Omental fat pad (tissue), 3 donors: ENCODE measurements at regions not wholly inside any gene's neighbourhood (a gene's known extent, or its start where the extent isn't known, plus 50 kb on each side); places are given as distances from the start of the nearest gene placed in this dataset.

Experiments used
- ATAC-seq: fragments of 150-250 bp; one replicate; pipeline ENCODE4 v1.9.1; 2016; ENCODE audit warnings: mild to moderate bottlenecking, moderate library complexity; ENCODE audit not compliant: low FRiP score
- DNase-seq: peaks from one replicate; pipeline ENCODE4 v3.0.0-alpha.2; 2019; ENCODE audit warnings: low spot score
- CTCF ChIP-seq, 3 donors: fragments of 450-650 bp; IDR thresholded peaks; one replicate each; pipeline ENCODE4 v1.5.1; 2016 to 2017; ENCODE audit warnings: antibody characterized with exemption in 3 of 3, mild to moderate bottlenecking in 3 of 3, moderate library complexity in 2 of 3

DNA sequence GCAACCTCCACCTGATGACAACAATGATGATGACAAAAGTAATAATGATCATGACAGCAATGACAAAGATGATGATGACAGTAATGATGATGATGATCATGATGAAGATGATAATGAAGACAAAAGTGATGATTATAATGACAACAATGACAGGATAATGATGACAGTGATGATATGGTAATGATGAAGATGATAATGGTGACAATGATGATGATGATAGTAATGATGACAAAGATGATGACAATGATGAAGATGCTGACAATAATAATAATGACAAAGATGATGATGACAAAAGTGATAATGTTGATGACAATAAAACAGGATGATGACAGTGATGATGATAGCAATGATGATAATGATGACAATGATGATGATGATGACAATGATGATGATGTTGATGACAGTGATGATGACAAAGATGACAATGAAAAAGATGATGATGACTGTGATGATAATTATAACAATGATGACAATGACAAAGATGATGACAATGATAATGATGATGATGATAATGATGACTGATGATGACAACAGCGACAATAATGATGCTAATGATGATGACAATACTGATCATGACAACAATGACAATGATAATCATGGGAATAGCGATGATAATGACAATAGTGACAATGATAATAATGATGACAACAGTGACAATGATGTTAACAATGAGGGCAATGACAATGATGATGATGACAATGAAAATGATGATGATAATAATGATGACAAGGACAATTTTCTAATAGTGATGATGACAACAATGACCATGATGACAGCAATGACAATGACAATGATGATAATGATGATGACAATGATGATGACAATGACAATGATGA lies 1106.5 kb upstream of the AUTS2 start:
- no peak for DNase-seq
- no peak for ATAC-seq
- TF ChIP-seq CTCF (IDR thresholded peaks at IDR 0.05), result no peak

DNA sequence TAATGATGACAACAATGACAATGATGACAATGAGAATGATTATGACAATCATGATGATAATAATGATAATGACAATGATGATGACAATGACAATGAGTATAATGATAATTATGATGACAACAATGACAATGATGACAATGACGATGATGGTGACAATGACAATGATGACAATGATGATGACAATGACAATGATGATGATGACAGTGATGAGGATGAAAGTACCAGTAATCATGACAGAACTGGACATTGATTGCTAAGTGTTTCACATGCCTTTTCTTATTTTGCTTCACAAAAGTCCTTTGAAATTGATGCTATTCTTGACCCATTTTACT lies 1106.0 kb upstream of the AUTS2 start:
- TF ChIP-seq CTCF (IDR thresholded peaks at IDR 0.05), result no peak

DNA sequence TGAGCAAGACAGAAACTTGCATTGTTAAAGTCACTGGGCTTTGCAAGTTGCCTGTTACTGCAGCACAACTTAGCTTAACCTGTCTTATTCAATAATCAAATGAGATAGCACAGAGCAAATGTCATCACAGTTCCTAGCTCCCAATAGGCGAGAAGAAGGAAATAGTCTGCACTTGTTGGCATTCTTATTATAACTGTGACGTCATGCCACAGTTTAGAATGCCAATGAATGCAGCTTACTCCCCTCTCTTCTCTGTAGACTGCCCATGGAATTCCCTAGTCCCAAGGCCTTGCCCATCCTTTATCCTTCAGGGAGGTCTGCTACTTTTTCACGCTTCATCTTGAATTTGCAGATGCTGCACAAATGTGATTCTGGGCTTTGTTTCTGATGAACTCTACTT lies 1094.9 kb upstream of the AUTS2 start:
- ATAC-seq, result no peak
- no peak for DNase-seq
- no peak for TF ChIP-seq CTCF (IDR thresholded peaks at IDR 0.05)

More for the DNA sequence above, 1106.0 kb upstream of the AUTS2 start:
- DNase-seq (no peak), ATAC-seq (no peak)

DNA sequence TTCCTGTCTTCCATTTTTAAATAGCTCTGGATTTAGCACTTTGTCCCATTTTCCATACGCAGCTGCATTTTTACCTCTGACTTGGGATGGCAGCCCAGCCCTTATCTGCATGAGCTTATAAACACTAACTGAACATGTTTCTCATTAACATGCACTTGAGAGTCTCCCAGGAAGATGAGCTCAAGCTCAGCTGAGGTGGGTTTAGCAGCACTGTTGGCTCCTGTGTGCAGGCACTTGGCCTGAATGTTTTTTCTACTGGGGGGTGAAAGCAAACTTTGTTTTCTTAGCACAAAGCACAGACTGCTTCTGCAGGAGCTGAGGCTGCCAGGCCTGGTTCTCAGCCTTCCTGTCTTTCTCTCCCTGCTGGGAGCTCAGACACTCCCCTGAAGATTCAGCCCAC lies 1093.6 kb upstream of the AUTS2 start:
- DNase-seq, result no peak
- TF ChIP-seq CTCF (IDR thresholded peaks at IDR 0.05), result no peak

DNA sequence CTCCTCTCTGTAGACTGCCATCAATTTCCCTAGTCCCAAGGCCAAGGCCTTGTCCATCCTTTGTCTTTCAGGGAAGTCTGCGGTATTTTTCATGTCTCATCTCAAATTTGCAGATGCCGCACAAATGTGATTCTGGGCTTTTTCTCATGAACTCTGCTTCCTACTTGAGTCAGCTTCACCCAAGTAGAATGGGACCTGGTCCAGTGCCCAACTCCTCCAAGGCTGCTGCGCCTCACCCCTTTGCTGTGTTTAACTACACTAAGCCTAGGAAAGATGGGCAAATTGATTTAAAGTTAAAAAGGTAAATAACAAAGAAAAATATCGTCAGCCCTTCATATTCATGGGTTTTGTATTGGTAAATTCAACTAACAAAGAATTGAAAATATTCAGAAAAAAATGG lies 1092.6 kb upstream of the AUTS2 start:
- ATAC-seq (no peak), DNase-seq (no peak)
- TF ChIP-seq CTCF (IDR thresholded peaks at IDR 0.05), result no peak

More for the DNA sequence above, 1093.6 kb upstream of the AUTS2 start:
- no peak for ATAC-seq

DNA sequence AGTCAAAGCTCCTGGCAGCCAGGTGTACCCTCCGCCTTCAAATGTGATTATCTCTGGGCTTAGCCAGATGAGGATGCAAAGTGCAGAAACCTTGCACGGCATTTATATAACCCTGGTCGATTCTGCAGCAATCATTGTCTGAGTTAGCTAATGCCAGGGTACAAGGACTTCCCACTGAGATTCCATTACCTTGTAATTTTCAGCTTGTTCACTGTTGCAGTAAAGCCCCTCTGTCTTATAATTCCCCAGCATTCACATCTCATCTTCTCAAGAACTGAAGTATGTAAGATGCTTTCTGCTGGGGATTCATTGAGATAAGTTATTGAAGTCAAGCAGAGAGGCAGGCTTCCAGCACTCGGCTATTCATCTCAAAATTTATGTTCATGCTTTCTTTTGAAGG lies 1090.6 kb upstream of the AUTS2 start:
- no peak for ATAC-seq
- TF ChIP-seq CTCF (IDR thresholded peaks at IDR 0.05), result no peak
- no peak for DNase-seq

DNA sequence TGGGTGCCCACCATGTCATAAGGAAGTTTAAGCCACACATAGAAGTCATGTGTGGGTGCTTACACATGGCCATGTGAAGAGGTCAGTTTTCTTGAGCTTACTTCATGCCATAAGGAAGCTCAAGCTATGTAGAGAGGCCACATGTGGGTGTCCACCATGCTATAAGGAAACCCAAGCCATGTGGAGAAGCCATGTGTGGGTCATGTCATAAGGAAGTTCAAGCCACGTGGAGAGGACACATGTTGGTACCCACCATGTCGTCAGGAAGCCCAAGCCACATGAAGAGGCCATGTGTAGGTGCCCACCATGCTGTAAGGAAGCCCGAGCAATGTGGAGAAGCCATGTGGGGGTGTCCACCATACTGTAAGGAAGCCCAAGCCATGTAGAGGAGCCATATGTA lies 1089.2 kb upstream of the AUTS2 start:
- no peak for TF ChIP-seq CTCF (IDR thresholded peaks at IDR 0.05)
- ATAC-seq (no peak), DNase-seq (no peak)
